ENCODE measurements at regions not wholly inside any gene's neighbourhood (a gene's known extent, or its start where the extent isn't known, plus 50 kb on each side); places are given as distances from the start of the nearest gene placed in this dataset.

GRCh38 chr3:81874738-81875137 lies 113.3 kb upstream of the GBE1 start:
- Histone ChIP-seq H3K27me3 (no peaks in the 10 kb centered on the region), H3K4me3 (no peak overlapping the region), H3K9me3 (peaks cover 0 to 10% (median 0%) of the 10 kb centered on the region in 3 donors), H3K4me1 (no peaks in the 10 kb centered on the region), H3K36me3 (no peaks in the 10 kb centered on the region), H3K27ac (no peak overlapping the region)
- TF ChIP-seq EP300 (IDR thresholded peaks at IDR 0.05) (no peak), POLR2A (IDR thresholded peaks at IDR 0.05) (no peak), POLR2AphosphoS5 (IDR thresholded peaks at IDR 0.05) (no peak), CTCF (IDR thresholded peaks at IDR 0.05) (no peak)
- ATAC-seq = no peak

GRCh38 chr3:81872566-81872965 lies 111.1 kb upstream of the GBE1 start:
- Histone ChIP-seq H3K27me3 (no peaks in the 10 kb centered on the region), H3K27ac (no peak overlapping the region), H3K9me3 (no peaks in the 10 kb centered on the region), H3K36me3 (no peaks in the 10 kb centered on the region), H3K4me1 (no peaks in the 10 kb centered on the region), H3K4me3 (no peak overlapping the region)
- TF ChIP-seq POLR2A (IDR thresholded peaks at IDR 0.05) (no peak), POLR2AphosphoS5 (IDR thresholded peaks at IDR 0.05) (no peak), CTCF (IDR thresholded peaks at IDR 0.05) (no peak), EP300 (IDR thresholded peaks at IDR 0.05) (no peak)
- no peak for ATAC-seq
- 48 to 55% methylated on average over 1 of the region's 1 CpG for WGBS, 2 donors (ENCODE audit: low coverage in 1 of 2)

GRCh38 chr3:81871358-81872155 lies 110.1 kb upstream of the GBE1 start:
- no peak for TF ChIP-seq EP300 (IDR thresholded peaks at IDR 0.05)
- TF ChIP-seq POLR2A (IDR thresholded peaks at IDR 0.05) = no peak
- no peak for TF ChIP-seq POLR2AphosphoS5 (IDR thresholded peaks at IDR 0.05)
- no peak for TF ChIP-seq CTCF (IDR thresholded peaks at IDR 0.05)
- no peak overlapping the region for H3K27ac ChIP-seq
- H3K36me3 ChIP-seq = no peaks in the 10 kb centered on the region
- no peaks in the 10 kb centered on the region for H3K4me1 ChIP-seq
- no peak for ATAC-seq
- H3K4me3 ChIP-seq = no peak overlapping the region
- H3K9me3 ChIP-seq = no peaks in the 10 kb centered on the region
- no peaks in the 10 kb centered on the region for H3K27me3 ChIP-seq
- 32 to 37% methylated on average over 3 of the region's 3 CpGs for WGBS, 2 donors (ENCODE audit: low coverage in 1 of 2)

- no peak for ATAC-seq
- Histone ChIP-seq H3K27me3 (no peaks in the 10 kb centered on the region), H3K4me1 (no peaks in the 10 kb centered on the region), H3K36me3 (no peaks in the 10 kb centered on the region), H3K4me3 (no peak overlapping the region), H3K9me3 (no peaks in the 10 kb centered on the region), H3K27ac (no peak overlapping the region)
- TF ChIP-seq CTCF (IDR thresholded peaks at IDR 0.05) = no peak
- TF ChIP-seq POLR2AphosphoS5 (IDR thresholded peaks at IDR 0.05) = no peak
- TF ChIP-seq POLR2A (IDR thresholded peaks at IDR 0.05) = no peak
- TF ChIP-seq EP300 (IDR thresholded peaks at IDR 0.05) = no peak
- WGBS, 2 donors (ENCODE audit: low coverage in 1 of 2) = 14 to 24% methylated on average over 1 of the region's 1 CpG
Measured at GRCh38 chr3:81869382-81869781, 107.9 kb upstream of the GBE1 start.

- no peak overlapping the region for H3K4me3 ChIP-seq
- H3K4me1 ChIP-seq = no peaks in the 10 kb centered on the region
- H3K9me3 ChIP-seq = no peaks in the 10 kb centered on the region
- no peak for ATAC-seq
- H3K27me3 ChIP-seq = no peaks in the 10 kb centered on the region
- no peaks in the 10 kb centered on the region for H3K36me3 ChIP-seq
- 83 to 90% methylated on average over 1 of the region's 1 CpG for WGBS, 2 donors (ENCODE audit: low coverage in 1 of 2)
- TF ChIP-seq POLR2A (IDR thresholded peaks at IDR 0.05) (no peak), CTCF (IDR thresholded peaks at IDR 0.05) (no peak), POLR2AphosphoS5 (IDR thresholded peaks at IDR 0.05) (no peak), EP300 (IDR thresholded peaks at IDR 0.05) (no peak)
- H3K27ac ChIP-seq = no peak overlapping the region
Measured at GRCh38 chr3:81868597-81868996, 107.2 kb upstream of the GBE1 start.
